D341Med (cell line): ENCODE measurements at regions not wholly inside any gene's neighbourhood (a gene's known extent, or its start where the extent isn't known, plus 50 kb on each side); places are given as distances from the start of the nearest gene placed in this dataset.

Experiments used
- DNase-seq: peaks from one replicate; pipeline ENCODE4 v3.0.0; 2012; ENCODE audit warnings: low spot score

- DNase-seq = no peak
These were observed 462.9 kb upstream of the ADAMTS5 start for GRCh38 chr21:27429710-27430341.

- no peak for DNase-seq
These were observed 459.3 kb upstream of the ADAMTS5 start for GRCh38 chr21:27426196-27426595.

DNA sequence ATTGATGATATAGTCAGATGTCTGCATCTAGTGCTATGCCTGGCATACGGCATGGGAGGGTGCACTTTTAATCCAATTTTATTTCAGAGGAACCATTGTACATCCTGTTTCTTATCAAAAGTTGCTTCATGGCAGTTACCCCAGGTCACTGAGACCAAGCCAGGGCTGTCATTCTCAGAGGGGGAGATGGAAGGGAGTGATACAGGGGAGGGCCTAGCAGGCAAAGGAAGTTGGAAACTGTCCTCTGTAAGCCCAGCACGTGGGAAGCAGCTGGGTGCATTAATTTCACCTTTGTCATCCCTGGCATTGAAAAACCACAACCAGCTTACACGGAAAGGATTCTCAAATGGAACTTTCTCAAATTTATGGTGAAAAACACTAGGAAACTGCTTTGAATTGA lies 458.7 kb upstream of the ADAMTS5 start:
- DNase-seq = no peak

DNA sequence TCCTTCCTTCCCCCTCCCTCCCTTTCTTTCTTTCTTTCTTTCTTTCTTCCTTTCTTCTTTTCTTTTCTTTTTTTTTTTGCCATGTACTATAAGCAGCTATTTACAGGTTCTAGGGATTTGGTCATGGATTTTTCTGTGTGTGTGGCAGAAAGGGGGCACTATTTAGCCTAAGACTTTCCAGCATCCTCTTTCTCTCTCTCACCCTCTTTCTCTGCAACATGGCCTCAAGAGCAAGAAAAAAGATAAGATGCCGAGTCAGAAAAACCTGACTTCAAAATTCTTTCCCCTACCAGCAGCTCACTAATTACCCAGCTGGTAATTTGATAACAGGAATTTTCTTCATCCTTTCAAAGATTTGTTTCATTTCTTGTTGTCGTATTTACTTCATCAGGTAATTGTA lies 458.3 kb upstream of the ADAMTS5 start:
- no peak for DNase-seq

DNA sequence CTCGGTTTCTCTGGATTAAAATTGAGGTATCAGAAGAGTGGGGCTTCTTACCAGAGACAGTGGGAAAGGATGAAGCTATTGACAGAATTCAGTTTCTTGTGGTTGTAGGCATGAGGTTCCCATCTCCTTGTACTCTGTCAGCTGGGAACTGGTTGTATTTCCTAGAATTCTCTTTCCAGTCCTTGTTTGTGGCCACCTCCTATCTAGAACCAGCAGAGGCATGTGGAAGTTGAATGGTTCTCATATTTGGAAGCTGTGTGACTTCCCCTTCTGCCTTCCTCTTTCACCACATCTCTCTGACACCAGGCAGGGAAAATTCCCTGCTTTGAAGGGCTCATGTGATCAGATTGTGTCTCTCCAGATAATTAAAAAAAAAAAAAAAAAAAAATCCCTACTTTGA lies 457.7 kb upstream of the ADAMTS5 start:
- no peak for DNase-seq

DNA sequence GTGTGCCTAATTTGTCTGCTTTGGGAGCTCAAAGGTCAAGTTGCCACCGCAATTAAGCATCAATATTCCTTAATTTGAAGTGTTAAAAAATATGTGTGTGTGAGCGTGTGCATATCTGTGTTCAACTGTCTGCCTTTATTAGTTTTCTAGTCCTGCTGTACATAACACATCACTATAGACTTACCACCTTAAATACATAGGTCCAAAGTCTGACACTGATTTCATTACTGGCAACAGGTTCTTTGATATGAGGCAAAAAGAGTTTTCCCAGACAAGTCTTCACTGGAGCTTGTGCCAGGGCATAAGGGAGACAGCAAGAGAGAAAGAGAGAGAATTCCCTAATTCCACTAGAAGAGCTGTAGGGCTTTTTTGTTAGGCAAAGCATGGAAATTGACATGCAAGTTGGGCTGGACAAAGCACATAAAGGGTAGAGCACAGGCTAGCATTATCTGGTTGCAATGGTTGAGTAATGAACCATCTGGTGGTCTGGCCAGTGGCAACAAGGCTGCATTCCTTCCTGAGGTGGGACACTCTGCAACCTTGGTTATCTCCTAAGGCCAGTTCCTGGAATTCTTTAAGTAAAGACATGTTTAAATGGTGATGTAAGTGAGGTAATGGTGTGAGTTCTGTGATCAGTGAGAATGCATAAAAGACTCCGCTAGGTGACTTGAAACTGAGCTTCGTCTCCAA lies 457.2 kb upstream of the ADAMTS5 start:
- no peak for DNase-seq

GRCh38 chr21:27423038-27423437 lies 456.1 kb upstream of the ADAMTS5 start:
- DNase-seq = no peak

DNA sequence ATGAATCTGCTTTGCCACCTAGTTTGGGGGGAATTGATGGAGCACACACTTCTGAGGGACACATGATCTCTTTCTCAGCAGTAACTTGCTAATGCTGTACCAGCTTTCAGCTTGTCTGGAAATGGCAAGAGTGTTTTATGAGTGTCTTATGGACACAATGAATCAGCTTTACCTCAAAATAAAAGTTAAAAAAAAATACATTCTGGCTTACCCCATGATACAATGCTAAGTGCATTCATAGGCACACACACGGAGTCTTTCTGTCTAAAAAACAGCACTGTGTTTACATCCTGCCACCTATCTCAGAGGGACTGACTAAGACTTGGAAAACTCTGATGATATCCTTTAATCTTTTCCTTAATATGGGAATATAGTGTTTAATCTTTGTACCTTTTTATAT lies 455.5 kb upstream of the ADAMTS5 start:
- no peak for DNase-seq

DNA sequence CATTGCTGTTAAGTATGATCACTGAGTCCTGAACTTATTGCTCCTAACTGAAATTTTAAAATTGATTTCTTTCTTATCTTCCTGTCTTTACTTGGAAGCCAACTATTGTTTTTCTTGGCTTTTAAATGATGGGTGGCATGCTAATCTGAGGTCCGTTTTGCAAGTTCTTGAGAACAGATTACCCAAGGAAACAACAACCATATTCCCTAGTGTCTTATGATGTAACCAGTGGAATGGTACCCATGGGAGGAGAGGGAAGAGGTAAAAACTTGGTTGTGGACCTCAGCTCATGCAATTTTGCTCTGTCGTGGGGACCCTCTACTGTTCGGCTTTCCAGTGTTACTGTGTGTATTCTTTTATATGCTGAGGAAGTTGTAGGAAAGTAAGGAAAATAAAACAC lies 454.8 kb upstream of the ADAMTS5 start:
- DNase-seq = no peak

GRCh38 chr21:27419153-27419552 lies 452.3 kb upstream of the ADAMTS5 start:
- DNase-seq = no peak

DNA sequence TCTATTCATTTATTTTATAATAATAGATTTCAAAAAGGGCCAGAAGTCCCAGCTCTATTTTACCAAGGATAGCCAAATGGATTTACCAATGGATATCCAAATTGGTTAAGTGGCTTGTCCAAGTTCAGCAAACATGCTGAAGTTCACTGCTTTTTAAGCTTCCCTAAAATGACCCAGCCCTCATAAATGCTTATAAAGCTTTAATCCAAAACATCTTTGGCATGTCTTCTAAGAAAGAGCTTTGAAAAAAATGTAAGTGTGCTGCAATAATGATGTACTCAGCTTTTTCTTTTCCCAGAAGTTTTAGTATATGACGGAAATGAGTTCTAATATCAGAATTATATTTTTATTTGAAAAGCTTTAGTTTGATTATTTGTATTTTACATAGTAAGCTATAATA lies 451.5 kb upstream of the ADAMTS5 start:
- DNase-seq = no peak

GRCh38 chr21:27412530-27412929 lies 445.6 kb upstream of the ADAMTS5 start:
- DNase-seq = no peak

DNA sequence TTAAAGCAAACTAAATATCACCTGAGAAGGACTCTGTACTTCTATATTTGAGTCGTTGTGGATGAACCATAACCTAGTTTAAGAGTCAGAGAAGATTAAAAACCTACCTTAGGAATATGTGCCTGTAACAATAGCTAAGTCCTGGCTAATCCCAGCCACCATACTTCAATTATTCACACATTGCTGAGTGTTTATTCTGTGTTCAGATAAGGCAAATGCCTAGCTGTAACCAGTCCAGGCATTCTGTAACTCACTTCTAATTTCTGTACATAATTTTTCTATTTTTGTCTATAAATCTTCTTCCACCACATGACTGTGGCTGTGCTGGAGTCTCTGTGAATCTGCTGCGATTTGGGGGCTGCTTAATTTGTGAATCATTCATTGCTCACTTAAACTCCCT lies 441.9 kb upstream of the ADAMTS5 start:
- no peak for DNase-seq

- no peak for DNase-seq
These were observed 440.4 kb upstream of the ADAMTS5 start for GRCh38 chr21:27407271-27407670.

GRCh38 chr21:27406300-27407009 lies 439.6 kb upstream of the ADAMTS5 start:
- no peak for DNase-seq

DNA sequence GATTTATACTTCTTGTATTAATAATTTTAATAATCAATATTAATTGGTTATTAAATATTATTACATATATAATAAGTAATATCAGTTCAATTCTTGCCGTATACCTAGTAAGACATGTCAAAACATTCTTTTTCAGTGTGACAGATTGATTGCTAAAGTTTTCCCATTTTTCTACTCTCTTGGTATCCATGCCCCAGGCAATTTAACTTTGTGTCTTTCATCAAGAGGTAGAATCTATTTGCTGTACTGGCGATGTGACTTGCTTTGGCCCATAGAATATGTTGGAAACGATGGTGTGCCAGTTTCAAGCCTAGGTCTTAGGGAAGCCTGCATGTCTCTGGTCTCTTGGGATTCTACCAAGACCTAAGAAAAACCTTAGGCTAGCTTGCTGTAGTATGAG lies 436.1 kb upstream of the ADAMTS5 start:
- no peak for DNase-seq

- no peak for DNase-seq
These were observed 433.2 kb upstream of the ADAMTS5 start for GRCh38 chr21:27400045-27400444.

GRCh38 chr21:27397578-27397977 lies 430.7 kb upstream of the ADAMTS5 start:
- no peak for DNase-seq

DNA sequence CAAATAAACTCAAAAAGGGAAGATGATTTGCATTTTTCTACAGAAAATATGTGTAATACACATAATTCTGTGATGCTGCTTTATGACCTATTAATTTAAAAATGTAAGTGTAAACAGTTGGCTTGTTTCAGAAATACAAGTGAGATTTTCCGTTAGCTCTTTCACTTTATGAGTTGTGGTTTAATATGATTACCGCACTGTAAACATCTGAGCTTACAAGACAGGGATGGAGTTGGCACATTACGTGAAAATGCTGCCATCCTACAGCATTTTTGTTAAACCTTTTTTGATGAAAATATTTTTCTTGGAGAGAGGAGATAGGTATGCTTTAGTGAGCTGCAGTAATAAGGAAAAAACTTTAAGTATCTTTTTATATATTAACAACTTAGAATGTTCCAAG lies 426.8 kb upstream of the ADAMTS5 start:
- DNase-seq = no peak

DNA sequence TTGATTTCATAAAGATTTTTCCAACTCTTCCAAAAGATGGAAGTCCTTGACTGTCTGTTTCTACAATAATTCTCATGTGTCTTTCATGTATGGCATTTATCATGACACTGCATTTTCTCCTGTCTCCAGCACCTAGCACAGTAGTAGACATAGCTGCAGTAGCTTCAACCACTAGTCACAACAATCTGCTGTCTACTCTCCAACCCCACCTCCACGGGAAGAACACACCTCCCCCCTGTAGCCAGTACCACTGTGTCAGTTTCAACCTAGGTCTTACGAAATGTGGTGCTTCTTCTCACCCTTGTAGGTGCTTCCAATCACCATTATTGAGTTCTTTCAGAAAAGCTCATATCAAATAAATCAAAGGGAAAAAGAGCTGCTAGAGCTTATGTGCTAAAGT lies 425.1 kb upstream of the ADAMTS5 start:
- DNase-seq = no peak

DNA sequence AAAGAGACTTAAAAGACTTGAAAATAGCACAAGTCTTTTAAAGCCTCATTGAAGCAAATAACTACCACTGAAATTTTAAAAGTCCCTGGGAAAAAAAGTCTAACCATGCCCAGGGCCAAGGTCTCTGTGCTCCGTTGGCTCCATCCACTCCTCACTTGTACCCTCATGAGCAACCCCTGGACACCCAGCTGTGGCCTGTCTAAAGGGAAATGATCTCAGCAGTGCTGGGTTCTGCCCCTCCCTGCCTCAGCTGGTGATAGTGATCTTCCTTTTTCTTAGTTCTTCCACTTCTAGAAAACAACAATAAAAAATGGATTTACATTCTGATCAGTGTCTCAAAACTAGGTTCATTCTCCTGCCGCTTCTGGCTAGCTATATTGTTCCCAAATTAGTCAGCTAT lies 423.5 kb upstream of the ADAMTS5 start:
- DNase-seq = no peak

GRCh38 chr21:27388825-27389224 lies 421.9 kb upstream of the ADAMTS5 start:
- no peak for DNase-seq

DNA sequence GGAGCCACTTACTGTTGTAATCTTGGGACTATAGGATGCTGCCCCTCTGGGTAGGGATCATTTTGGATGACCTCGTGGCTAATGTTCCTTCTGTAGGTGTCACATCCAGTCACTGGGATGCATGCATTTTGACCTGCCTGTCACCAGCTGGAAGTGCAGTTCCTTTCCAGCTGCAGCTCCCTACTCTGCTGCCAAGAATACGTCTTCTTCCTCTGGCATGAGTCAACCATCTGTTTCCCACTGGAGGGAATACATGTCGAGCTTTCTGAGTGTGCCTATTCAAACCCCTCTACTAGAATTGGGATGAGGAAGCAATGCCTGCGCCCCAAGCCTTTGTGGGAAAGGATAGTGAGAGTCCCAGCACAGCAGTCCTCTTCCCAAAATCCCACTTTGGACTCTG lies 415.5 kb upstream of the ADAMTS5 start:
- DNase-seq = no peak

DNA sequence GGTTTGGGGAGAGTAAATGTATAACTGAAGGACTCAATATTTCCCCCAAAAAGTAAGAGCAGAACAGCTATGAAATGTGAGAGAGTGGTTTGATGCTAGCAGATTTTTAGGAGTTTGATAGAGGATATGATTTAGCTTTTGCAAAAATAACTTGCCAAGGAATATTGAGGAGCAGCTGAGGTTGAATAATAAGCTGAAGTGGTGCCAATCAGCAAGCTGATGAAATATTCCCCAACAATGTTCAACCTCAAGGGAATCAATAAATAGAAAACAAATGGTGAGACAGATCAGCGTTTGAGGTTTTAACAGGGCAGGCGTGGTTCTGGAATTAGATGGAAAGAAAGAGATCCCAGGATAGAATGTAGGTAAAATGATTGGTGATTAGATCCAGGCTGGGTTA lies 413.4 kb upstream of the ADAMTS5 start:
- DNase-seq = no peak
